Subcutaneous abdominal adipose tissue (tissue), 5 donors: ENCODE measurements at regions not wholly inside any gene's neighbourhood (a gene's known extent, or its start where the extent isn't known, plus 50 kb on each side); places are given as distances from the start of the nearest gene placed in this dataset.
A peak's percentile ranks its signal among the peaks of the same experiment; 100 is the strongest.

ENCODE experiments used
- H3K27ac ChIP-seq: one replicate; pipeline ENCODE4 v1.7.0; 2013; ENCODE audit warnings: low read depth, mild to moderate bottlenecking, inconsistent platforms, low read length, moderate library complexity
- H3K27me3 ChIP-seq, 5 donors: one replicate each; pipeline ENCODE4 v1.7.0; 2013; ENCODE audit warnings: low read length in 5 of 5, inconsistent platforms in 1 of 5; ENCODE audit not compliant: control insufficient read depth in 5 of 5, insufficient read depth in 4 of 5
- H3K36me3 ChIP-seq, 5 donors: one replicate each; pipeline ENCODE4 v1.7.0; 2013; ENCODE audit warnings: low read length in 5 of 5; ENCODE audit not compliant: control insufficient read depth in 5 of 5, insufficient read depth in 5 of 5
- H3K4me1 ChIP-seq, 5 donors: one replicate each; pipeline ENCODE4 v1.7.0; 2013; ENCODE audit warnings: low read length in 5 of 5, mild to moderate bottlenecking in 3 of 5, moderate library complexity in 1 of 5; ENCODE audit not compliant: control insufficient read depth in 5 of 5, insufficient read depth in 5 of 5
- H3K4me3 ChIP-seq, 5 donors: one replicate each; pipeline ENCODE4 v1.7.0; 2013; ENCODE audit warnings: low read length in 5 of 5, low read depth in 1 of 5
- H3K9ac ChIP-seq, 5 donors: one replicate each; pipeline ENCODE4 v1.7.0; 2013; ENCODE audit warnings: low read length in 5 of 5, mild to moderate bottlenecking in 4 of 5, moderate library complexity in 3 of 5
- H3K9me3 ChIP-seq, 5 donors: one replicate each; pipeline ENCODE4 v1.7.0; 2013; ENCODE audit warnings: low read length in 5 of 5; ENCODE audit not compliant: control insufficient read depth in 5 of 5
- donor health status: healthy.
- donor health status: healthy.
- donor health status: healthy.
- donor health status: healthy.
- donor health status: healthy.

GRCh38 chr18:59049721-59050660 lies 89.7 kb upstream of the SEC11C start:
- no peak overlapping the region for H3K4me3 ChIP-seq
- H3K9ac ChIP-seq = no peak overlapping the region
- no peaks in the 10 kb centered on the region for H3K36me3 ChIP-seq
- no peaks in the 10 kb centered on the region for H3K27me3 ChIP-seq
- H3K27ac ChIP-seq = no peak overlapping the region
- H3K4me1 ChIP-seq = peaks cover 1 to 31% (median 28%) of the 10 kb centered on the region in 5 donors
- no peaks in the 10 kb centered on the region for H3K9me3 ChIP-seq

- Histone ChIP-seq H3K27me3 (no peaks in the 10 kb centered on the region), H3K36me3 (no peaks in the 10 kb centered on the region), H3K9ac (no peak overlapping the region), H3K27ac (no peak overlapping the region), H3K4me3 (no peak overlapping the region), H3K4me1 (peaks cover 1 to 33% (median 28%) of the 10 kb centered on the region in 5 donors), H3K9me3 (no peaks in the 10 kb centered on the region)
Measured at GRCh38 chr18:59050661-59051057, 89.0 kb upstream of the SEC11C start.

DNA sequence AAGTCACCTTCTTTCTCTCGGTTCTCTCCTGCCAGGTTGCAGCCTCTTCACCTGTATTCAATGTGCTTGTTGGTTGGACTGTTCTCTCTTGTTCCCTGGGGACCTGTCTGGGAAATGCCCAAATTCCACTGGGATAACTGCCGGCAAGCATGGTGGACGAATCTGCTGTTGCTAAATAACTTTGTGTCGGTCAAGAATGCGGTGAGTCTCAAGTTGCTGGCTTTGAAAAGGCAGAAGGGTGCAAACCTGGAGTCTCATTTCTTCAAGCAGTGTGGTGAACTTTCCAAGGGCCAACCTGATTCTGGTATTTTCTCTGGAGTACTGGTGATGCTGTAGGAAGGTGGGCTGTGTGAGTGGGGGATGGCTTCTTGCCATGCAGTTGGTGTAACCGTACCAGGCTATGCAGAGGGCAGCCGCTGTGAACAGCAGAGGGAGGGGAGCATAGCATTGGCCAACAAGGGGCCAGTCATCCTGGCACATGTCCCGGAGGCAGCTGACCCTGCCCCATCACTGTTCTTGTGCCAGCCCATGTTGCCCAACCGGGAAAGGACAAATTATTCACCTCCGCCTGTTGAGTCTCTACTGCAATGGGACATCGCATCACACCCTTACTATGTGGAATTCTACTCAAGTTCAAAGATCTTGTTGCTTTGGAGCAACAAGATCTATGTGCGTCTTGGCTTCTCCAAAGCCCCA lies 88.1 kb upstream of the SEC11C start:
- Histone ChIP-seq H3K9me3 (no peaks in the 10 kb centered on the region), H3K27ac (no peak overlapping the region), H3K27me3 (no peaks in the 10 kb centered on the region), H3K36me3 (no peaks in the 10 kb centered on the region), H3K4me1 (peaks cover 1 to 33% (median 28%) of the 10 kb centered on the region in 5 donors), H3K4me3 (no peak overlapping the region), H3K9ac (no peak overlapping the region)

DNA sequence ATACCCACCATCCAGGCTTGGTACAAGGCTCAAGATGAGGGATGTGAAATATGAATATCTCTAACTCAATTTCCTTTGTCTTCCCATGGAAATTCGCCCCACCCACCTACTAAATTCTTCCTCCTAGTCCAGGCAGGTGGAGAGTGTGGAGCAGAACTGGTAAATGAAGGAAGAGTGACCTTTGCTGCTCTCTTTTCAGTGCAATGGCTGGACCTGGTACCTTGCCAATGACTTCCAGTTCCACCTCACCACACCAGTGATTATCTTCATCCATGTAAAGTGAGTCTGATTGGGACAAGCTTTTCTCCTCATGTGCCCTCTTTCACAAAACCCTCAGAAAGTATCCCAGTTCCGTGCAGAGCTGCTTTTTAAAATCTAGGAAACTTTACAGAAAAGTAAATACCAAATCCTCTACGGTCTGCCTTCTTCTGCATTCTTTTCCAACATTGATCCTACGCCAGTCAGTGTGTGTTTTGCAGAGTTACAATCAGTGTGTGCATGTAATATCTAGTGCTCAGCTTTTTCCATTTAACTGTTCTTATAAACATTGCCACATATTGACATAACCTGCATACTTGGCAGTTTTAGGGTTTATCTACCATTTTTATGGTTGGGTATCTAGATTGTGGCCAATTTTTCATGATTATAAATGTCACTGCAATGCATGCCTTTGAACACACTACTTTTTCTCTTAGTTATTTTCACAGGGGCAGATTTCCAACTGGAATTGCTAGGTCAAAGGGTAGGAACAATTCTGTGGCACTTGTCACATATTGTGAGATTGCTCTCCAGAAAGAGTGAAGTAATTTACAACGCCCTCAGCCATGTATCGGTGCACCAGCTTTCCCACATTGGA lies 86.5 kb upstream of the SEC11C start:
- Histone ChIP-seq H3K9me3 (no peaks in the 10 kb centered on the region), H3K36me3 (no peaks in the 10 kb centered on the region), H3K9ac (no peak overlapping the region), H3K27me3 (no peaks in the 10 kb centered on the region), H3K27ac (peak overlapping the region; percentile 63), H3K4me3 (no peak overlapping the region), H3K4me1 (peaks cover 1 to 36% (median 28%) of the 10 kb centered on the region in 5 donors)

DNA sequence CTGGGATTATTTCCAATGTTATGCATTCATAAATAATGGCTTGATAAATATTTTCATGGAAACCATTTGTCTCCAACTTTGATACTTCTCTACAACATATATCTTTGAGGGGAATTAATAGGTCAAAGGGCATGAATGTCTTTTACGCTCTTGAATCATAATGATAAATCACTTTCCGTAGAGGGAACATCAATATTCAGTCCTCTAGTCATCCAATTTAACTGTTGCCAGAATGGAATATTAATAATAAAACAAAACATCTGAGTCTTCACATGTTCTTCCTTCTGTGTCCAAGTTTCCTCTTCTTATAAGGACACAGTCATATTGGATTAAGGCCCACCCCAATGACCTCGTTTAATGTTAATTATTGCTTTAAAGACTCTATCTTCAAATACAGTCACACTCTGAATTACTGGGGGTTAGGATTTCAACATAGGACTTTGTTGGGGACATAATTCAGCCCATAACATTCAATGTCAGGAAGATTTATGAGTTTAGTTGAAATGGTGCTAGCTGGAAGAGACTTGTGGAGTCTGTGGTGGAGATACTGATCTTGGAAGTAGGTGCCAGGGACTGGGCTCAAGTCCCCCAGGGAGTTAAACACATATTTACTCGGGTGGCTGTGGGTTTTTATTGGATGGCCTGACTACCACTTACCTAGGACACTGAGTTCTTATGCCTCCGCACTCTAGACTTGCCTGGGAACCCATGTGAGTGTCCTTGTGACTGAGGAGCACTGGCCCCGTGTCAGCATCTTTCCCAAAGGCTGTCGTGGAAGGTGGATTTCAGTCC lies 85.0 kb upstream of the SEC11C start:
- H3K9ac ChIP-seq = no peak overlapping the region
- H3K4me3 ChIP-seq = no peak overlapping the region
- H3K36me3 ChIP-seq = no peaks in the 10 kb centered on the region
- H3K9me3 ChIP-seq = no peaks in the 10 kb centered on the region
- peak overlapping the region; percentile 69 for H3K27ac ChIP-seq
- H3K4me1 ChIP-seq = peaks cover 1 to 36% (median 28%) of the 10 kb centered on the region in 5 donors
- H3K27me3 ChIP-seq = no peaks in the 10 kb centered on the region

DNA sequence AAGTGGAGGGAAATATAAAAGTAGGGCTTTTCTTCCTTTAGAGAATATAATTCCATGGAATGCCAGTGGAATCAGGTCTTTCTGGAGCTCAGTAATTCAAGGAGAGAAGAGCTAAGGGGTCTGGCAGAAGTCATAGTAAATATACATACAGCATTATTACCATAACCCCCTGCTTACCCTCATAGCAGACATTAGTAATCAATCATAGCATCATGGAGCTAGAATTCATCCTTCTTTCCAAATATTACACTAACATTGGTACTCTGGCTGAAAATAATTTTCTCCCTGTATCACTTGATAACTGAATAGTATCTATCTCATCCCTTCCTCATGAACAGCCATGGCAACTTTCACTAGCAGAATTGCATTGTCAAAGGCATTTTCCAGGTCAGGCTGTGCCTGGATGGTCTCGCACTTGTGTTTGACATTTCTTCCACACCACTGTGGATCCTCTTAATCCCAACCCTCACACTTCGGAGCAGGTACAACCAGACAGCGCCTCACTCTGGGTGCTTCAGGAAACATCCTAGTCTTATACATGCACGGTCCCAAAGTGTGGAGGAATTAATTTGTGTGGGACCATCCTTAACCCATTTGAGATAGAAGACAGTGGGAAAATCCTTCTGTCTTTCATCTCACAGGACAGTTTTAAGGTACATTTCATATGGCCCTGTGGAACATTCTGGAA lies 84.2 kb upstream of the SEC11C start:
- Histone ChIP-seq H3K9ac (no peak overlapping the region), H3K4me3 (no peak overlapping the region), H3K27ac (peak overlapping the region; percentile 69), H3K36me3 (no peaks in the 10 kb centered on the region), H3K27me3 (no peaks in the 10 kb centered on the region), H3K9me3 (no peaks in the 10 kb centered on the region), H3K4me1 (peaks cover 1 to 36% (median 28%) of the 10 kb centered on the region in 5 donors)

DNA sequence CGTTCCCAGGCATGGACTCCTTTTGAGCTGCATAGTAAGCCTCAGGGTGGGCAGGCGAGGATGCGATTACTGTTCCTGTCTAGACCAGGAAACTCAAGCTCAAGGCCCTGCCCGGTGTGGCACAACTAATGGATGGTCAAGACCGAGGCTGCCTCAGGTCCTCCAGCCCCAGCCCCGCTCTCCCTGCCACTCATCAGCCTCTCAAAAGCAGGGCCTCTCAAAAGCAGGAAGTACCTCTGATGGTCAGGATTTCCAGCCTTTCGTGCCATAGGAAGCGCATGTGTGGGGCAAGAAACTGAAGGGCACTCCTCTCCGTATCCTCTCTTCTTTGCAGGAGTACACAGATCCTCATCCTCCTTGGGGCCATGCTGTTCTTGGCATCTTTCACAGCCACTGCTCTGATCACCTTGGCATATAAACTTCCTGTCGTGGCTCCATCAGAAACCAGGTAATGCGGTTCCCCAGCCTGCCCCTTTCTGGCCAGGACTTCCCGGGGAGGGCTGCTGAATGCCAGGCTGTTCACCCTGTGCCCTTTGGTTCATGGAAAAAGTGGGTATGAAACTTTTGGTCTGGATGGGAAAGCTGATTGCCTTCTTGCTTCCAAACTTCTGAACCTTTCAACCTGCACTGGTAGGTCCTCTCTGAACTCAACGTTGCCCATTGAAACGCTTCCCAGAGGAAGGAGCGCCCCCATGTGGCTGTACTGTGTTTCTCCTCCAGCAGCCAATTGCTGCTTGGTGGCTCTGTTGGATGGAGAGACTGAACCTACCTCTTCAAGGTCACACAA lies 82.8 kb upstream of the SEC11C start:
- H3K36me3 ChIP-seq = no peaks in the 10 kb centered on the region
- H3K9me3 ChIP-seq = no peaks in the 10 kb centered on the region
- peaks cover 1 to 32% (median 22%) of the 10 kb centered on the region in 5 donors for H3K4me1 ChIP-seq
- H3K27ac ChIP-seq = no peak overlapping the region
- no peak overlapping the region for H3K9ac ChIP-seq
- no peak overlapping the region for H3K4me3 ChIP-seq
- H3K27me3 ChIP-seq = no peaks in the 10 kb centered on the region

GRCh38 chr18:59057493-59057795 lies 82.2 kb upstream of the SEC11C start:
- Histone ChIP-seq H3K27me3 (no peaks in the 10 kb centered on the region), H3K9ac (no peak overlapping the region), H3K4me3 (no peak overlapping the region), H3K27ac (no peak overlapping the region), H3K4me1 (peaks cover 1 to 26% (median 17%) of the 10 kb centered on the region in 5 donors), H3K9me3 (no peaks in the 10 kb centered on the region), H3K36me3 (no peaks in the 10 kb centered on the region)
